GM12878 (cell line): ENCODE measurements at regions not wholly inside any gene's neighbourhood (a gene's known extent, or its start where the extent isn't known, plus 50 kb on each side); places are given as distances from the start of the nearest gene placed in this dataset.

ENCODE experiments used
- ATAC-seq: fragments of 200-7000 bp; cut with Tn5 transposase; 3 replicates; pipeline ENCODE4 v1.9.1; 2020; ENCODE audit warnings: mild to moderate bottlenecking, moderate library complexity
- BruUV-seq: library from RNA; stranded (reverse); fragments of 400-500 nt; replicated peaks from 2 replicates; lab custom pipeline; 2021; lab: Mats Ljungman, UMichigan
- CTCF ChIA-PET: fragments of 300-600 bp; sonication (Branson Sonifier 250); formaldehyde crosslinking; extraction: SDS; loops from one replicate; lab custom pipeline; 2021; ENCODE audit warnings: inconsistent platforms; lab: Yijun Ruan, JAX
- POLR2A ChIA-PET: fragments of 350-600 bp; formaldehyde crosslinking; extraction: SDS; loops from one replicate; lab custom pipeline; 2021; ENCODE audit warnings: inconsistent platforms; lab: Charles Lee
- RAD21 ChIA-PET: fragments of 300-600 bp; sonication (Branson Sonifier 250); formaldehyde crosslinking; loops from one replicate; lab custom pipeline; 2023; ENCODE audit warnings: antibody characterized with exemption; ENCODE audit not compliant: unreplicated experiment; lab: Charles Lee
- SMC1A ChIA-PET: fragments of 300-600 bp; sonication (Branson Sonifier 250); formaldehyde crosslinking; loops from one replicate; lab custom pipeline; 2023; ENCODE audit not compliant: unreplicated experiment, uncharacterized antibody; lab: Charles Lee
- DNase-seq: peaks from one replicate; pipeline ENCODE4 v3.0.0-alpha.2; 2011; ENCODE audit warnings: low read depth, low spot score
- FAIRE-seq: peaks from 3 replicates; lab custom pipeline; 2011; peaks lifted over from hg19 to GRCh38; lab: Jason Lieb, UNC
- H2AFZ ChIP-seq: 2 replicates; pipeline ENCODE4 v1.6.0; 2011; ENCODE audit warnings: low read depth, low read length, control low read depth; ENCODE audit not compliant: control insufficient read depth
- H3K27ac ChIP-seq: 2 replicates; pipeline ENCODE4 v1.5.1; 2011; ENCODE audit warnings: control low read depth; ENCODE audit not compliant: control insufficient read depth, insufficient read depth
- H3K27me3 ChIP-seq, 2 experiments: replicated peaks in 1 of 2; 2 replicates each; pipeline versions ENCODE4 v1.6.0 to v1.6.1; 2011; ENCODE audit warnings: low read length in 1 of 2; ENCODE audit not compliant: control insufficient read depth in 2 of 2, insufficient read depth in 2 of 2
- H3K36me3 ChIP-seq, 2 experiments: 2 replicates each; pipeline ENCODE4 v1.5.1; 2011; ENCODE audit warnings: low read length in 1 of 2; ENCODE audit not compliant: control insufficient read depth in 2 of 2, insufficient read depth in 2 of 2
- H3K4me1 ChIP-seq: 2 replicates; pipeline ENCODE4 v1.6.1; 2011; ENCODE audit warnings: mild to moderate bottlenecking, low read length, moderate library complexity, mixed read lengths; ENCODE audit not compliant: control insufficient read depth, insufficient read depth
- H3K4me2 ChIP-seq: 2 replicates; pipeline ENCODE4 v1.6.0; 2011; ENCODE audit warnings: control low read depth; ENCODE audit not compliant: control insufficient read depth, insufficient read depth
- H3K4me3 ChIP-seq: fragments of 200-600 bp; sonication (generic); 2 replicates; pipeline ENCODE4 v1.5.1; 2016
- H3K79me2 ChIP-seq: 2 replicates; pipeline ENCODE4 v1.6.0; 2011; ENCODE audit warnings: low read length; ENCODE audit not compliant: control insufficient read depth, insufficient read depth
- H3K9ac ChIP-seq: 2 replicates; pipeline ENCODE4 v1.8.0; 2011; ENCODE audit warnings: low read length, control low read depth, mixed read lengths; ENCODE audit not compliant: control insufficient read depth, insufficient read depth
- H3K9me3 ChIP-seq: replicated peaks from 3 replicates; pipeline ENCODE4 v1.5.1; 2011; ENCODE audit warnings: mild to moderate bottlenecking, low read length; ENCODE audit not compliant: control insufficient read depth, insufficient read depth
- H4K20me1 ChIP-seq: 2 replicates; pipeline ENCODE4 v1.6.0; 2011; ENCODE audit not compliant: control insufficient read depth, insufficient read depth
- CHD4 ChIP-seq: fragments of 200-600 bp; sonication (generic); IDR thresholded peaks from 2 replicates; pipeline ENCODE4 v1.6.1; 2016; ENCODE audit warnings: mild to moderate bottlenecking
- CREB1 ChIP-seq: IDR thresholded peaks from 2 replicates; pipeline ENCODE4 v1.6.1; 2012; ENCODE audit warnings: low read depth, mild to moderate bottlenecking, inconsistent platforms
- FOXK2 ChIP-seq: fragments of 450-650 bp; IDR thresholded peaks from 2 replicates; pipeline ENCODE4 v1.6.1; 2017; ENCODE audit warnings: mild to moderate bottlenecking, moderate library complexity
- JUND ChIP-seq: IDR thresholded peaks from 2 replicates; pipeline ENCODE4 v1.6.1; 2012; ENCODE audit warnings: low read depth, mild to moderate bottlenecking, low read length, improper control_type of control experiment, moderate library complexity
- MTA2 ChIP-seq: fragments of 450-650 bp; IDR thresholded peaks from 2 replicates; pipeline ENCODE4 v1.6.1; 2016; ENCODE audit warnings: low read depth, mild to moderate bottlenecking, moderate library complexity
- MTA3 ChIP-seq: IDR thresholded peaks from 2 replicates; pipeline ENCODE4 v1.6.1; 2012; ENCODE audit warnings: low read length, inconsistent platforms, borderline replicate concordance
- POLR2AphosphoS2 ChIP-seq: IDR thresholded peaks from 2 replicates; pipeline ENCODE4 v1.6.1; 2011; ENCODE audit warnings: low read depth, mild to moderate bottlenecking, low read length, improper control_type of control experiment, moderate library complexity
- RAD21 ChIP-seq: IDR thresholded peaks from 2 replicates; pipeline ENCODE4 v1.6.1; 2011; ENCODE audit warnings: mild to moderate bottlenecking, low read depth, low read length, moderate library complexity; ENCODE audit not compliant: insufficient read depth
- RBBP5 ChIP-seq: fragments of 200-600 bp; sonication (generic); conservative IDR thresholded peaks from 2 replicates; pipeline ENCODE4 v1.6.1; 2016
- RUNX3 ChIP-seq: IDR thresholded peaks from 2 replicates; pipeline ENCODE4 v1.6.1; 2012; ENCODE audit warnings: low read length, inconsistent platforms
- ZNF207 ChIP-seq: fragments of 450-650 bp; IDR thresholded peaks from 2 replicates; pipeline ENCODE4 v1.6.1; 2014; ENCODE audit warnings: antibody characterized with exemption, mild to moderate bottlenecking, borderline replicate concordance
- ZNF217 ChIP-seq: fragments of 450-650 bp; IDR thresholded peaks from 2 replicates; pipeline ENCODE4 v1.6.1; 2017; ENCODE audit warnings: antibody characterized with exemption, mild to moderate bottlenecking
- WGBS: methylation state at CpG from one replicate; pipeline ENCODE4 v1.1.6; 2016; ENCODE audit warnings: low lambda C conversion rate; ENCODE audit not compliant: insufficient replicate concordance, insufficient coverage; ENCODE audit errors: missing lambda C conversion rate; 5-methylcytosine and 5-hydroxymethylcytosine counted together
- in situ Hi-C: fragments of 300-500 bp; cut with MboI; formaldehyde crosslinking; loops from 9 replicates; pipeline ENCODE4 v1.14.3; 2018; ENCODE audit warnings: mixed read lengths
- intact Hi-C: fragments of 100-400 bp; cut with micrococcal nuclease; formaldehyde crosslinking; loops from one replicate; pipeline ENCODE4 v1.14.2; 2022; ENCODE audit not compliant: unreplicated experiment
- TF ChIP-seq, protein P1 (sequence below): IDR thresholded peaks from 2 replicates; pipeline ENCODE4 v1.6.1; 2012; ENCODE audit warnings: low read depth, low read length, improper control_type of control experiment

DNA sequence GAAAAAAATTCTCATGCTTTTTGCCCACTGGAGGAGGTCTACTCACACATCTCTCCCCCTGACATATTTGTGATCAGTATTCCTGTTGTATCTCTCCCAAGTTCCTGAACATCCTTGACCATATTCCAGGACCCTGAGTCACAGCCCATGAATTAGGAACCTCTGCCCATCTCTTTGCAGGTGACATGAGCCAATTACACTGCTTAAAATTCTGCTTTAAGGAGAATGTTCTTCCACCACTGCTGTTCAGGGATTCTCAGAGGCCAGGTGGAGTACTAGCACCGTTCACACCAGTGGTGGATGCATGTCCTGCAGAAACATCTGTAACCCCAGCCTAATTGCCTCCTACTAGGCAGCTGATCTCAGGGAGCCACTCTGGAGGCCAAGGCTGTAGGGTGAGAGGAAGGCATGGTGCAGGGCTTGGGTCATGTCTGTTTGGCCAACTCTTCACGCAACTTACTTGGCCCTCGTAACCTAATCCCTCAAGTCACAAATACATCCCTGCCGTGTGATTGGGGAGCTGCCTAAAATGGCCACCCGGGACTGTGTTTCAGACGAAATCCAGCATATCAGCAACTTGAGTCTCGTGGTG is 104.8 kb downstream of the GGTLC2 start (continued):
- TF ChIP-seq, protein P1, sequence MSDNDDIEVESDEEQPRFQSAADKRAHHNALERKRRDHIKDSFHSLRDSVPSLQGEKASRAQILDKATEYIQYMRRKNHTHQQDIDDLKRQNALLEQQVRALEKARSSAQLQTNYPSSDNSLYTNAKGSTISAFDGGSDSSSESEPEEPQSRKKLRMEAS = no peak
- no peak for TF ChIP-seq MTA2

DNA sequence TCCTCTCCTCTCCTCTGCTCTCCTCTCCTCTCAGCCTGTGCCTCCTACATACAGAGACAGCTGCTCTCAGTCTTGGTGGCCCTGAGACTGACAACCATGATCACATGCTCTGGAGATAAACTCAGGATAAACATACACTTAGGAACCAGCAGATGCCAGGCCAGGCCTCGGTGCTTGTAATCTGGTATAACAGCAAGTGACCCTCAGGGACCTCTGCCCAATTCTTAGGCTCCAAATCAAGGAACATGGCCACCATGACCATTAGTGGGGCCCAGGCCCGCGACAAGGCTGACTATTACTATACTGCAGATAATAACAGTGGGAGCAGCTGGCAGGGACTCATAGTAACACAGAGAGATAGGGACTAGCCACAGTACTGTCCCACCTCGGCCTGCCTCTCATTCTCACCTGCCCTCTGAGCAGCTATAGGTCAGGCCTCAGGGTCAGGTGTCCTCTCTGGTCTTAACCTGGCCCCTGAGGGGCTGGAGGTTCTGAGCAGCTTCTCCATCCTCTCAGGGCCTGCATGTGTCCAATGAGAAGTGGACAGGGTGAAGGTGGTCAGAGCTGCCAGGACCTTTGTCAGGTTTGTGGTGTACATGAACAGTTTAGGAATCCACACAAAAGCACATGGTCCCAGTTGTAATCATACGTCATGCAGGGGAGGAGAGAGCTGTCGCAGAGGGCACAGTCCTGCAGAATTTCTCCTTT is 106.1 kb downstream of the GGTLC2 start:
- 62% methylated on average over 6 of the region's 6 CpGs for WGBS
- H3K36me3 ChIP-seq = no peaks in the 10 kb centered on the region
- H3K27me3 ChIP-seq = no peaks in the 10 kb centered on the region
- FAIRE-seq = no peak
- no peaks in the 10 kb centered on the region; the same call in 1 of the 2 replicates for H3K4me1 ChIP-seq
- H3K4me3 ChIP-seq = no peak overlapping the region
- no peaks in the 10 kb centered on the region for H4K20me1 ChIP-seq
- intact Hi-C loops (loop anchor here (5.0 kb wide), 1 partner anchor 52 kb away; no protein-coding TSS in a partner anchor), in situ Hi-C loops (no loop called here)
- CTCF ChIA-PET = interaction anchor here (0.8 to 6.7 kb wide), 8 partner anchors 18 to 57 kb away, joined by 3 to 55 read pairs (median 6); no protein-coding TSS in a partner anchor
- H3K9ac ChIP-seq = no peak overlapping the region
- no TSS peak for BruUV-seq
- H3K27ac ChIP-seq = no peak overlapping the region
- no peaks in the 10 kb centered on the region for H3K9me3 ChIP-seq
- DNase-seq = no peak
- SMC1A ChIA-PET = interaction anchor here (1.0 kb wide), 1 partner anchor 30 kb away, joined by 3 read pairs; no protein-coding TSS in a partner anchor
- TF ChIP-seq ZNF207 (no peak), MTA3 (no peak), CHD4 (no peak), RBBP5 (no peak), CREB1 (no peak), RAD21 (no peak), ZNF217 (no peak), POLR2AphosphoS2 (no peak), RUNX3 (no peak), FOXK2 (no peak), JUND (no peak)
- RAD21 ChIA-PET = no interaction called here
- H3K79me2 ChIP-seq = no peaks in the 10 kb centered on the region
- POLR2A ChIA-PET = no interaction called here
- no peak overlapping the region for H3K4me2 ChIP-seq
- ATAC-seq = no peak
- no peak overlapping the region for H2AFZ ChIP-seq
